H1 (cell line): ENCODE measurements at regions not wholly inside any gene's neighbourhood (a gene's known extent, or its start where the extent isn't known, plus 50 kb on each side); places are given as distances from the start of the nearest gene placed in this dataset.

Source experiments
- CTCF ChIA-PET: fragments of 300-600 bp; sonication (Branson Sonifier 250); formaldehyde crosslinking; loops from one replicate; lab custom pipeline; 2021; ENCODE audit not compliant: partially characterized antibody; lab: Charles Lee
- POLR2A ChIA-PET: fragments of 300-600 bp; sonication (Branson Sonifier 250); formaldehyde crosslinking; loops from one replicate; lab custom pipeline; 2021; ENCODE audit warnings: inconsistent platforms; ENCODE audit not compliant: partially characterized antibody; lab: Charles Lee
- DNase-seq, 2 experiments: peaks; one replicate each; pipeline versions ENCODE4 v3.0.0 to v3.0.0-alpha.2; 2010 to 2022; ENCODE audit warnings: low spot score in 2 of 2, low read depth in 1 of 2, mixed read lengths in 1 of 2
- FAIRE-seq: peaks from 2 replicates; lab custom pipeline; 2011; peaks lifted over from hg19 to GRCh38; lab: Jason Lieb, UNC
- H2AFZ ChIP-seq: 2 replicates; pipeline ENCODE4 v1.8.1; 2012; ENCODE audit warnings: low read length, inconsistent platforms
- H2AK5ac ChIP-seq: 2 replicates; pipeline ENCODE4 v1.6.1; 2013; ENCODE audit warnings: low read depth, low read length
- H2BK120ac ChIP-seq: replicated peaks from 2 replicates; pipeline ENCODE3; 2013; ENCODE audit warnings: low read depth, low read length, inconsistent platforms
- H2BK12ac ChIP-seq: 2 replicates; pipeline ENCODE4 v1.6.1; 2013; ENCODE audit warnings: low read depth, low read length
- H2BK15ac ChIP-seq: 2 replicates; pipeline ENCODE4 v1.6.1; 2013; ENCODE audit warnings: low read length
- H2BK20ac ChIP-seq: 2 replicates; pipeline ENCODE4 v1.6.1; 2013; ENCODE audit warnings: low read length
- H2BK5ac ChIP-seq: 2 replicates; pipeline ENCODE4 v1.6.1; 2013; ENCODE audit warnings: low read depth, low read length
- H3K14ac ChIP-seq: 2 replicates; pipeline ENCODE4 v1.6.1; 2013; ENCODE audit warnings: inconsistent platforms; ENCODE audit not compliant: insufficient read length
- H3K18ac ChIP-seq: 2 replicates; pipeline ENCODE4 v1.6.1; 2013; ENCODE audit warnings: low read length; ENCODE audit errors: extremely low read depth
- H3K23ac ChIP-seq: 2 replicates; pipeline ENCODE4 v1.6.1; 2013; ENCODE audit warnings: inconsistent platforms; ENCODE audit not compliant: insufficient read length
- H3K23me2 ChIP-seq: 2 replicates; pipeline ENCODE4 v1.6.1; 2013; ENCODE audit warnings: low read depth, low read length
- H3K27ac ChIP-seq: 2 replicates; pipeline ENCODE4 v1.6.1; 2011; ENCODE audit warnings: low read depth, low read length, inconsistent platforms
- H3K27me3 ChIP-seq, 4 experiments: replicated peaks in 1 of 4; 1 replicate in 1 of 4; 2 replicates in 3 of 4; pipeline versions ENCODE4 v1.6.1 to v1.8.1; 2011 to 2013; ENCODE audit warnings: low read length in 3 of 4, mild to moderate bottlenecking in 3 of 4, inconsistent platforms in 2 of 4, mixed read lengths in 2 of 4, moderate library complexity in 1 of 4; ENCODE audit not compliant: control insufficient read depth in 3 of 4, insufficient read depth in 3 of 4; ENCODE audit errors: extremely low read depth in 1 of 4
- H3K36me3 ChIP-seq, 4 experiments: 2 replicates each; pipeline versions ENCODE4 v1.6.1 to v1.8.1; 2011 to 2013; ENCODE audit warnings: mild to moderate bottlenecking in 4 of 4, low read length in 3 of 4, moderate library complexity in 2 of 4, control low read depth in 1 of 4, inconsistent platforms in 1 of 4; ENCODE audit not compliant: insufficient read depth in 4 of 4, control insufficient read depth in 2 of 4
- H3K4ac ChIP-seq: replicated peaks from 2 replicates; pipeline ENCODE3; 2013; ENCODE audit warnings: low read length, low read depth, mixed read lengths, inconsistent platforms; ENCODE audit not compliant: insufficient read length
- H3K4me1 ChIP-seq, 4 experiments: replicated peaks in 1 of 4; 1 replicate in 1 of 4; 2 replicates in 3 of 4; pipeline versions ENCODE4 v1.6.1 to v1.8.1; 2011 to 2013; ENCODE audit warnings: low read length in 3 of 4, inconsistent platforms in 2 of 4, mixed read lengths in 1 of 4; ENCODE audit not compliant: insufficient read depth in 4 of 4, control insufficient read depth in 3 of 4
- H3K4me2 ChIP-seq, 2 experiments: 2 replicates each; pipeline versions ENCODE4 v1.6.1 to v1.8.1; 2011 to 2013; ENCODE audit warnings: low read depth in 2 of 2, low read length in 2 of 2, control low read depth in 1 of 2, inconsistent platforms in 1 of 2, mild to moderate bottlenecking in 1 of 2; ENCODE audit not compliant: insufficient read depth in 1 of 2
- H3K4me3 ChIP-seq, 4 experiments: fragments of 200-600, 300-600 bp in 1 of 4; sonication (generic), shearing (Covaris generic), sonication (Bioruptor Twin) in 1 of 4; 2 replicates each; pipeline versions ENCODE4 v1.5.1 to v1.8.1; 2011 to 2016; ENCODE audit warnings: low read length in 4 of 4, low read depth in 3 of 4, control low read depth in 2 of 4, inconsistent platforms in 2 of 4, mild to moderate bottlenecking in 2 of 4, mixed read lengths in 1 of 4, moderate library complexity in 1 of 4; ENCODE audit not compliant: insufficient read depth in 2 of 4; ENCODE audit errors: extremely low read depth in 1 of 4
- H3K56ac ChIP-seq: replicated peaks from 2 replicates; pipeline ENCODE3; 2013; ENCODE audit warnings: low read depth, mild to moderate bottlenecking, mixed read lengths, low read length, inconsistent platforms; ENCODE audit not compliant: insufficient read length
- H3K79me1 ChIP-seq: 2 replicates; pipeline ENCODE4 v1.6.1; 2013; ENCODE audit warnings: low read depth, low read length, control low read depth
- H3K79me2 ChIP-seq, 2 experiments: 2 replicates each; pipeline versions ENCODE4 v1.6.1 to v1.8.1; 2012 to 2013; ENCODE audit warnings: low read length in 2 of 2, mild to moderate bottlenecking in 2 of 2, inconsistent platforms in 1 of 2; ENCODE audit not compliant: insufficient read depth in 2 of 2, control insufficient read depth in 1 of 2
- H3K9ac ChIP-seq, 4 experiments: replicated peaks in 1 of 4; 1 replicate in 1 of 4; 2 replicates in 3 of 4; pipeline versions ENCODE4 v1.6.1 to v1.8.1; 2011 to 2013; ENCODE audit warnings: low read depth in 3 of 4, low read length in 3 of 4, control low read depth in 2 of 4, mild to moderate bottlenecking in 2 of 4, moderate library complexity in 2 of 4, inconsistent platforms in 1 of 4; ENCODE audit errors: extremely low read depth in 1 of 4
- H3K9me3 ChIP-seq, 2 experiments: 2 replicates each; pipeline versions ENCODE4 v1.6.1 to v1.8.1; 2012 to 2013; ENCODE audit warnings: mild to moderate bottlenecking in 2 of 2, moderate library complexity in 2 of 2, control low read depth in 1 of 2, inconsistent platforms in 1 of 2, low read depth in 1 of 2, low read length in 1 of 2, mixed read lengths in 1 of 2; ENCODE audit not compliant: insufficient read depth in 2 of 2
- H4K20me1 ChIP-seq, 2 experiments: replicated peaks in 1 of 2; 2 replicates each; pipeline versions ENCODE3 to v1.8.1; 2011 to 2013; ENCODE audit warnings: inconsistent platforms in 2 of 2, low read length in 2 of 2, mild to moderate bottlenecking in 1 of 2; ENCODE audit not compliant: insufficient read depth in 2 of 2, control insufficient read depth in 1 of 2
- H4K5ac ChIP-seq: 2 replicates; pipeline ENCODE4 v1.6.1; 2013; ENCODE audit warnings: low read length, low read depth, mixed read lengths, inconsistent platforms; ENCODE audit not compliant: insufficient read length
- H4K8ac ChIP-seq: 2 replicates; pipeline ENCODE4 v1.8.0; 2013; ENCODE audit warnings: mild to moderate bottlenecking, moderate library complexity, low read length, inconsistent platforms; ENCODE audit not compliant: insufficient read depth; ENCODE audit errors: extremely low read depth
- H4K91ac ChIP-seq: replicated peaks from 2 replicates; pipeline ENCODE3; 2013; ENCODE audit warnings: low read length, mixed read lengths, inconsistent platforms; ENCODE audit not compliant: insufficient read length
- BRCA1 ChIP-seq: IDR thresholded peaks from 2 replicates; pipeline ENCODE4 v1.6.1; 2012; ENCODE audit warnings: low read depth, low read length, improper control_type of control experiment
- CEBPB ChIP-seq: IDR thresholded peaks from 2 replicates; pipeline ENCODE4 v1.6.1; 2012; ENCODE audit warnings: low read depth, low read length
- E2F6 ChIP-seq: IDR thresholded peaks from 2 replicates; pipeline ENCODE4 v1.6.1; 2012; ENCODE audit warnings: inconsistent platforms
- EGR1 ChIP-seq: IDR thresholded peaks from 2 replicates; pipeline ENCODE4 v1.6.1; 2011; ENCODE audit warnings: low read depth, low read length, borderline replicate concordance
- EP300 ChIP-seq, 2 experiments: IDR thresholded peaks; 1 replicate in 1 of 2; 2 replicates in 1 of 2; pipeline ENCODE4 v1.6.1; 2011 to 2012; ENCODE audit warnings: low read depth in 2 of 2, low read length in 2 of 2, mild to moderate bottlenecking in 2 of 2, borderline replicate concordance in 1 of 2, inconsistent platforms in 1 of 2, moderate library complexity in 1 of 2
- HDAC2 ChIP-seq, 2 experiments: fragments of 300-600 bp in 1 of 2; sonication (generic) in 1 of 2; IDR thresholded peaks; 2 replicates each; pipeline ENCODE4 v1.6.1; 2011 to 2012; ENCODE audit warnings: low read depth in 2 of 2, low read length in 2 of 2, mild to moderate bottlenecking in 2 of 2, moderate library complexity in 2 of 2, borderline replicate concordance in 1 of 2, inconsistent platforms in 1 of 2
- POLR2A ChIP-seq, 2 experiments: IDR thresholded peaks; 1 replicate in 1 of 2; 2 replicates in 1 of 2; pipeline ENCODE4 v1.6.1; 2011; ENCODE audit warnings: low read depth in 2 of 2, low read length in 2 of 2, mild to moderate bottlenecking in 2 of 2; ENCODE audit errors: control extremely low read depth in 1 of 2
- SIN3A ChIP-seq, 2 experiments: IDR thresholded peaks in 1 of 2; conservative IDR thresholded peaks in 1 of 2; 2 replicates each; pipeline ENCODE4 v1.6.1; 2011 to 2012; ENCODE audit warnings: low read length in 2 of 2, improper control_type of control experiment in 1 of 2, low read depth in 1 of 2, mild to moderate bottlenecking in 1 of 2
- SP4 ChIP-seq: IDR thresholded peaks from 2 replicates; pipeline ENCODE4 v1.6.1; 2012; ENCODE audit warnings: low read length, inconsistent platforms
- YY1 ChIP-seq: IDR thresholded peaks from 2 replicates; pipeline ENCODE4 v1.6.1; 2011; ENCODE audit warnings: low read depth, mild to moderate bottlenecking, low read length

- H3K4me2 ChIP-seq: no peak overlapping the region
- H3K14ac ChIP-seq: no peak overlapping the region
- H4K91ac ChIP-seq: no peak overlapping the region
- H3K4ac ChIP-seq: no peak overlapping the region
- no peaks in the 10 kb centered on the region for H3K79me2 ChIP-seq
- FAIRE-seq: no peak
- no peaks in the 10 kb centered on the region for H3K23me2 ChIP-seq
- no peak overlapping the region for H2BK15ac ChIP-seq
- H3K18ac ChIP-seq: no peak overlapping the region
- no peaks in the 10 kb centered on the region for H3K36me3 ChIP-seq
- no peak overlapping the region for H3K4me3 ChIP-seq
- H4K20me1 ChIP-seq: no peaks in the 10 kb centered on the region
- CTCF ChIA-PET: no interaction called here
- no peak overlapping the region for H4K8ac ChIP-seq
- no peaks in the 10 kb centered on the region for H3K4me1 ChIP-seq
- H3K27ac ChIP-seq: no peak overlapping the region
- no peak overlapping the region for H2BK12ac ChIP-seq
- no peaks in the 10 kb centered on the region for H3K9me3 ChIP-seq
- TF ChIP-seq POLR2A (IDR thresholded peaks at IDR 0.05; ENCODE audit: control extremely low read depth in 1 of 2, low read depth in 2 of 2, low read length in 2 of 2) (no peak), BRCA1 (no peak), SIN3A (conservative IDR thresholded peaks at IDR 0.05 in 1 of 2, IDR thresholded peaks at IDR 0.05 in 1 of 2; ENCODE audit: low read depth in 1 of 2, low read length in 2 of 2) (no peak), EGR1 (no peak), EP300 (IDR thresholded peaks at IDR 0.05; ENCODE audit: borderline replicate concordance in 1 of 2, low read depth in 2 of 2, low read length in 2 of 2) (no peak), E2F6 (no peak), YY1 (no peak), HDAC2 (IDR thresholded peaks at IDR 0.05; ENCODE audit: borderline replicate concordance in 1 of 2, low read depth in 2 of 2, low read length in 2 of 2) (no peak), SP4 (no peak), CEBPB (no peak)
- TF ChIP-seq, all 59 proteins: peak for 0
- Histone ChIP-seq H2AK5ac (no peak overlapping the region), H2BK5ac (no peak overlapping the region), H2BK20ac (no peak overlapping the region), H2BK120ac (no peak overlapping the region), H3K27me3 (no peaks in the 10 kb centered on the region), H3K56ac (no peak overlapping the region), H3K79me1 (no peaks in the 10 kb centered on the region), H2AFZ (no peak overlapping the region), H3K9ac (no peak overlapping the region), H4K5ac (no peak overlapping the region), H3K23ac (no peak overlapping the region)
- POLR2A ChIA-PET: no interaction called here
- no peak for DNase-seq
Observed at GRCh38 chr5:54917323-54917722, 68.1 kb downstream of the ESM1 start.
